Liver (tissue), 8 donors: ENCODE measurements at regions not wholly inside any gene's neighbourhood (a gene's known extent, or its start where the extent isn't known, plus 50 kb on each side); places are given as distances from the start of the nearest gene placed in this dataset.

Source experiments
- DNase-seq: peaks from one replicate; pipeline ENCODE4 v3.0.0-alpha.2; 2017; ENCODE audit warnings: low spot score
- H3K27ac ChIP-seq, 2 donors: one replicate each; pipeline ENCODE4 v1.7.0; 2013; ENCODE audit warnings: inconsistent platforms in 2 of 2, low read length in 2 of 2, control low read depth in 1 of 2, low read depth in 1 of 2, mild to moderate bottlenecking in 1 of 2
- H3K27me3 ChIP-seq, 4 donors: one replicate each; pipeline versions ENCODE4 v1.6.1 to v1.7.0; 2013; ENCODE audit warnings: low read length in 3 of 4, inconsistent platforms in 1 of 4, mild to moderate bottlenecking in 1 of 4, moderate library complexity in 1 of 4; ENCODE audit not compliant: control insufficient read depth in 4 of 4, insufficient read depth in 4 of 4
- H3K36me3 ChIP-seq, 4 donors: one replicate each; pipeline versions ENCODE4 v1.6.1 to v1.7.0; 2013; ENCODE audit warnings: low read length in 3 of 4, mild to moderate bottlenecking in 3 of 4, low read depth in 1 of 4, moderate library complexity in 1 of 4; ENCODE audit not compliant: control insufficient read depth in 4 of 4, insufficient read depth in 3 of 4
- H3K4me1 ChIP-seq, 4 donors: one replicate each; pipeline versions ENCODE4 v1.6.1 to v1.7.0; 2013; ENCODE audit warnings: low read length in 3 of 4, mild to moderate bottlenecking in 3 of 4, moderate library complexity in 1 of 4; ENCODE audit not compliant: control insufficient read depth in 4 of 4, insufficient read depth in 4 of 4
- H3K4me3 ChIP-seq, 3 donors: one replicate each; pipeline versions ENCODE4 v1.6.1 to v1.7.0; 2013; ENCODE audit warnings: low read length in 3 of 3, control low read depth in 1 of 3, low read depth in 1 of 3, mild to moderate bottlenecking in 1 of 3
- H3K9ac ChIP-seq, 2 donors: one replicate each; pipeline ENCODE4 v1.7.0; 2013; ENCODE audit warnings: low read length in 2 of 2, mild to moderate bottlenecking in 2 of 2, moderate library complexity in 2 of 2, control low read depth in 1 of 2, low read depth in 1 of 2
- H3K9me3 ChIP-seq, 4 donors: one replicate each; pipeline versions ENCODE4 v1.6.1 to v1.7.0; 2013; ENCODE audit warnings: low read length in 3 of 4; ENCODE audit not compliant: control insufficient read depth in 4 of 4
- ATF3 ChIP-seq: IDR thresholded peaks from 2 replicates; pipeline ENCODE4 v1.6.1; 2016; ENCODE audit warnings: antibody characterized with exemption
- CTCF ChIP-seq: fragments of 150-350 bp; IDR thresholded peaks from 2 replicates; pipeline ENCODE4 v1.5.1; 2017; ENCODE audit warnings: improper control_type of control experiment, low read depth, low read length; ENCODE audit not compliant: missing input control
- FOXA1 ChIP-seq: IDR thresholded peaks from 2 replicates; pipeline ENCODE4 v1.6.1; 2016; ENCODE audit warnings: antibody characterized with exemption
- GABPA ChIP-seq, 2 donors: IDR thresholded peaks in 1 of 2; conservative IDR thresholded peaks in 1 of 2; 2 replicates each; pipeline ENCODE4 v1.6.1; 2016; ENCODE audit warnings: antibody characterized with exemption in 2 of 2, mild to moderate bottlenecking in 1 of 2, moderate library complexity in 1 of 2
- HNF4G ChIP-seq: IDR thresholded peaks from 2 replicates; pipeline ENCODE4 v1.6.1; 2016; ENCODE audit warnings: antibody characterized with exemption
- JUND ChIP-seq, 2 donors: IDR thresholded peaks; 2 replicates each; pipeline ENCODE4 v1.6.1; 2016; ENCODE audit warnings: antibody characterized with exemption in 2 of 2
- MAX ChIP-seq: IDR thresholded peaks from 2 replicates; pipeline ENCODE4 v1.6.1; 2016; ENCODE audit warnings: antibody characterized with exemption
- NR2F2 ChIP-seq: IDR thresholded peaks from 2 replicates; pipeline ENCODE4 v1.6.1; 2016; ENCODE audit warnings: antibody characterized with exemption
- RAD21 ChIP-seq, 2 donors: IDR thresholded peaks; 2 replicates each; pipeline ENCODE4 v1.6.1; 2016; ENCODE audit warnings: antibody characterized with exemption in 2 of 2, mild to moderate bottlenecking in 2 of 2
- REST ChIP-seq: IDR thresholded peaks from 2 replicates; pipeline ENCODE4 v1.6.1; 2016; ENCODE audit warnings: antibody characterized with exemption, mild to moderate bottlenecking
- RXRA ChIP-seq, 2 donors: IDR thresholded peaks; 2 replicates each; pipeline ENCODE4 v1.6.1; 2017 to 2018; ENCODE audit warnings: antibody characterized with exemption in 2 of 2, mild to moderate bottlenecking in 1 of 2
- SP1 ChIP-seq: IDR thresholded peaks from 2 replicates; pipeline ENCODE4 v1.6.1; 2018; ENCODE audit warnings: antibody characterized with exemption, mild to moderate bottlenecking
- YY1 ChIP-seq: IDR thresholded peaks from 2 replicates; pipeline ENCODE4 v1.6.1; 2016; ENCODE audit warnings: antibody characterized with exemption, mild to moderate bottlenecking
- ZBTB33 ChIP-seq: IDR thresholded peaks from 2 replicates; pipeline ENCODE4 v1.6.1; 2016; ENCODE audit warnings: antibody characterized with exemption
- WGBS: extraction: QIAGEN DNeasy Blood & Tissue Kit; methylation state at CpG from one replicate; pipeline ENCODE4 v1.1.7; 2013; 5-methylcytosine and 5-hydroxymethylcytosine counted together
- donor health status: healthy.
- donor health status: healthy.
- donor health status: healthy.
- donor health status: healthy.
- donor health status: healthy.

- H3K9me3 ChIP-seq = no peaks in the 10 kb centered on the region
- TF ChIP-seq RAD21 (IDR thresholded peaks at IDR 0.05) (no peak), MAX (no peak)
- H3K9ac ChIP-seq = no peak overlapping the region
- no peak overlapping the region for H3K27ac ChIP-seq
- DNase-seq = no peak
- no peaks in the 10 kb centered on the region for H3K27me3 ChIP-seq
- no peaks in the 10 kb centered on the region for H3K36me3 ChIP-seq
- peaks cover 0 to 6% (median 1%) of the 10 kb centered on the region in 4 donors for H3K4me1 ChIP-seq
- no peak overlapping the region for H3K4me3 ChIP-seq
- 80% methylated on average over 3 of the region's 3 CpGs for WGBS
These were observed 527.4 kb upstream of the NRP1 start for GRCh38 chr10:33861833-33862232.

GRCh38 chr10:33861016-33861704, 526.7 kb upstream of the NRP1 start:
- Histone ChIP-seq H3K4me3 (no peak overlapping the region), H3K27me3 (no peaks in the 10 kb centered on the region), H3K4me1 (peaks cover 0 to 6% (median 1%) of the 10 kb centered on the region in 4 donors), H3K9ac (no peak overlapping the region), H3K9me3 (no peaks in the 10 kb centered on the region), H3K27ac (peak overlapping the region in 1 of 2 donors; percentile 44), H3K36me3 (no peaks in the 10 kb centered on the region)
- 74% methylated on average over 7 of the region's 7 CpGs for whole genome bisulfite sequencing
- DNase-seq = no peak
- TF ChIP-seq MAX (no peak), HNF4G (no peak), RAD21 (IDR thresholded peaks at IDR 0.05) (no peak), JUND (IDR thresholded peaks at IDR 0.05) (no peak), NR2F2 (no peak), CTCF (no peak), REST (no peak), YY1 (no peak)

- TF ChIP-seq YY1 (no peak), ZBTB33 (no peak), SP1 (no peak), REST (no peak), NR2F2 (no peak), ATF3 (no peak), RXRA (IDR thresholded peaks at IDR 0.05) (no peak), GABPA (IDR thresholded peaks at IDR 0.05 in 1 of 2, conservative IDR thresholded peaks at IDR 0.05 in 1 of 2) (no peak), RAD21 (IDR thresholded peaks at IDR 0.05) (no peak), JUND (IDR thresholded peaks at IDR 0.05) (no peak), MAX (no peak), FOXA1 (no peak)
- H3K9me3 ChIP-seq = no peaks in the 10 kb centered on the region
- WGBS = 94% methylated on average over 3 of the region's 3 CpGs
- H3K27me3 ChIP-seq = no peaks in the 10 kb centered on the region
- H3K27ac ChIP-seq = peak overlapping the region in 1 of 2 donors; percentile 44
- H3K4me1 ChIP-seq = peaks cover 0 to 6% (median 1%) of the 10 kb centered on the region in 4 donors
- no peaks in the 10 kb centered on the region for H3K36me3 ChIP-seq
- H3K4me3 ChIP-seq = no peak overlapping the region
- no peak overlapping the region for H3K9ac ChIP-seq
- DNase-seq = no peak
These were observed 526.1 kb upstream of the NRP1 start for GRCh38 chr10:33860552-33860951.
